Stimulated activated CD8-positive, alpha-beta memory T cell treated with anti-CD3 and anti-CD28 coated beads, Interleukin-15, amount 100 ng/mL, for 48 hours (primary cell): ENCODE measurements at regions not wholly inside any gene's neighbourhood (a gene's known extent, or its start where the extent isn't known, plus 50 kb on each side); places are given as distances from the start of the nearest gene placed in this dataset.
"Not testable (repeated sequence)": the region's sequence is repeated elsewhere in the genome, so short reads cannot be mapped to it uniquely, and the experiment has no call there.

Source experiments
- DNase-seq, 2 donors: peaks; one replicate each; pipeline ENCODE4 v3.0.0-alpha.2; 2020; ENCODE audit warnings: low read depth in 2 of 2

GRCh38 chr5:167852515-167852914 lies 438.9 kb upstream of the WWC1 start:
- DNase-seq, result no peak

- DNase-seq, result no peak
Observed at GRCh38 chr5:167853421-167853820, 438.0 kb upstream of the WWC1 start.

- no peak for DNase-seq
Observed at GRCh38 chr5:167855818-167856217, 435.6 kb upstream of the WWC1 start.

GRCh38 chr5:167857321-167857720 lies 434.1 kb upstream of the WWC1 start:
- DNase-seq, result no peak

- not testable (repeated sequence) for DNase-seq
Observed at GRCh38 chr5:167858186-167858855, 433.1 kb upstream of the WWC1 start.

- DNase-seq, result no peak
Observed at GRCh38 chr5:167861129-167861927, 430.1 kb upstream of the WWC1 start.

- DNase-seq, result no peak
Observed at GRCh38 chr5:167861928-167862426, 429.5 kb upstream of the WWC1 start.

- DNase-seq, result no peak
Observed at GRCh38 chr5:167863883-167864282, 427.6 kb upstream of the WWC1 start.

- no peak for DNase-seq
Observed at GRCh38 chr5:167864801-167865200, 426.6 kb upstream of the WWC1 start.

- no peak for DNase-seq
Observed at GRCh38 chr5:167866797-167867196, 424.6 kb upstream of the WWC1 start.

GRCh38 chr5:167867281-167867680 lies 424.2 kb upstream of the WWC1 start:
- DNase-seq, result no peak

GRCh38 chr5:167869125-167869524 lies 422.3 kb upstream of the WWC1 start:
- DNase-seq, result no peak

- DNase-seq, result no peak
Observed at GRCh38 chr5:167870055-167870454, 421.4 kb upstream of the WWC1 start.

GRCh38 chr5:167871091-167871490 lies 420.4 kb upstream of the WWC1 start:
- DNase-seq, result no peak

- no peak for DNase-seq
Observed at GRCh38 chr5:167872791-167873190, 418.7 kb upstream of the WWC1 start.

GRCh38 chr5:167877114-167877722 lies 414.2 kb upstream of the WWC1 start:
- DNase-seq, result no peak

- DNase-seq, result no peak
Observed at GRCh38 chr5:167877924-167878323, 413.5 kb upstream of the WWC1 start.

GRCh38 chr5:167880420-167880819 lies 411.0 kb upstream of the WWC1 start:
- DNase-seq, result no peak

- DNase-seq, result no peak
Observed at GRCh38 chr5:167881041-167881440, 410.4 kb upstream of the WWC1 start.

- DNase-seq, result no peak
Observed at GRCh38 chr5:167886196-167886595, 405.2 kb upstream of the WWC1 start.

GRCh38 chr5:167888393-167888792 lies 403.1 kb upstream of the WWC1 start:
- DNase-seq, result no peak

- no peak for DNase-seq
Observed at GRCh38 chr5:167889276-167889675, 402.2 kb upstream of the WWC1 start.
